ENCODE measurements at regions not wholly inside any gene's neighbourhood (a gene's known extent, or its start where the extent isn't known, plus 50 kb on each side); places are given as distances from the start of the nearest gene placed in this dataset.

DNA sequence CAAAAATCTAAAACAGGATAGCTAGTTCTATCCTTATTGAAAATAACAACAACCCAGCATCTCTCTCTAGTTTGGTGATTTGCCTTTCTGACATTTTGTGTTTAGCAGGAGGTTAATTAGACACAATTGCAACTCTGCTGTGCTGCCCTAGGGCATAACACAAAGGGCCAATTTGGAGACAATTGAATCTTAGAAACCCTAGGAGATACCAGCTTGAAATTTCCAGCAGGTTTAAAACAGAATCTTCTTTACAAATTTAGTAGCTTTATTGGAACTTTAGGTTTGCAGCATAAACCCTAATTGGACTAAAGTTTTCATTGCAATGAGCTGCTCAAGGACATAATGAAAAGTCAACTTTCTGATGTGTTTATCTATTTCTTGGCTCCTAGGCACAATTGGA is 166.7 kb upstream of the FER start:
- TF ChIP-seq SUZ12 (IDR thresholded peaks at IDR 0.05; ENCODE audit: extremely low read depth, insufficient read depth, insufficient read length) (no peak), YY1 (IDR thresholded peaks at IDR 0.05; ENCODE audit: insufficient read depth, insufficient read length) (no peak), ZNF274 (IDR thresholded peaks at IDR 0.05; ENCODE audit: low read depth, low read length) (no peak)

Data from NT2/D1 (cell line).